NCI-H1436 treated with DMSO at 0.1 percent for 48 hours (cell line): ENCODE measurements at regions not wholly inside any gene's neighbourhood (a gene's known extent, or its start where the extent isn't known, plus 50 kb on each side); places are given as distances from the start of the nearest gene placed in this dataset.
"Not testable (repeated sequence)": the region's sequence is repeated elsewhere in the genome, so short reads cannot be mapped to it uniquely, and the experiment has no call there.

Experiments
- DNase-seq: peaks from one replicate; lab custom pipeline; 2025; lab: John Stamatoyannopoulos, UW

GRCh38 chr15:36177590-36178302 is 401.7 kb upstream of the CDIN1 start:
- no peak for DNase-seq

DNA sequence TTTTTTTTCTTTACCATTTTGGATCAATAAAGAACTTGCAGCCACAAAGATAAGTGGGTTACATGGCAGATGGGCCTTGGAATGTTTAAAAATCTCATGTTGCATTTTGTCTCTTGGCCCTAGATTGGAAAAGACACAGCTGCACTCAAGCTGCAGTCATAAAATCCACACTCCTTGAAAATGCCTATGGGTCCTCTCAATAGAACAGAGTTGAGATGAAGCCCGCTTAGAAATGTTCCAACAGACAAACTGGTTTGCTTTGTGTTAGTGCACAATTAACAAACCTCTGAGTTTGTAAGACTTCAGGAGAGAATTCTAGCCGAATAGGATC is 401.2 kb upstream of the CDIN1 start:
- DNase-seq = no peak

- no peak for DNase-seq
These were observed 396.2 kb upstream of the CDIN1 start for GRCh38 chr15:36183201-36183600.

- no peak for DNase-seq
These were observed 394.0 kb upstream of the CDIN1 start for GRCh38 chr15:36185438-36185837.

DNA sequence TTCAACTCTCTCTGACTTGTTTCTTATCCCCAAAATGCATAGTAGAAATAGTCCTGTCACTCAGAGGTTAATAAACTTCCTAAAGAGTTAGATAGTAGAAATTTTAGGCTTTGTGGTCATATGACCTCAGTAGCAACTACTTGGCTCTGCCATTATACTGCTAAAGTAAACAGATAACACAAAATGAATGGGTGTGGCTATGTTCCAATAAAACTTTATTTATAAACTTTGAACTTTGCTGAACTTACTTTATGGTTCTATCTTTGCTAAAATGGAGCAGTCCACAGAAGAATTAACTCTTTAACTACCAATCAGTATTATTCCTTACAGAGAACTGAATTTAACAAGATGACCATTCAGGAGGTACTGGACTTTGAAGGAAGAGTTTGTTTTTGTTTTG is 393.6 kb upstream of the CDIN1 start:
- no peak for DNase-seq

- no peak for DNase-seq
These were observed 393.1 kb upstream of the CDIN1 start for GRCh38 chr15:36186376-36186775.

GRCh38 chr15:36191459-36191858 is 388.0 kb upstream of the CDIN1 start:
- no peak for DNase-seq

DNA sequence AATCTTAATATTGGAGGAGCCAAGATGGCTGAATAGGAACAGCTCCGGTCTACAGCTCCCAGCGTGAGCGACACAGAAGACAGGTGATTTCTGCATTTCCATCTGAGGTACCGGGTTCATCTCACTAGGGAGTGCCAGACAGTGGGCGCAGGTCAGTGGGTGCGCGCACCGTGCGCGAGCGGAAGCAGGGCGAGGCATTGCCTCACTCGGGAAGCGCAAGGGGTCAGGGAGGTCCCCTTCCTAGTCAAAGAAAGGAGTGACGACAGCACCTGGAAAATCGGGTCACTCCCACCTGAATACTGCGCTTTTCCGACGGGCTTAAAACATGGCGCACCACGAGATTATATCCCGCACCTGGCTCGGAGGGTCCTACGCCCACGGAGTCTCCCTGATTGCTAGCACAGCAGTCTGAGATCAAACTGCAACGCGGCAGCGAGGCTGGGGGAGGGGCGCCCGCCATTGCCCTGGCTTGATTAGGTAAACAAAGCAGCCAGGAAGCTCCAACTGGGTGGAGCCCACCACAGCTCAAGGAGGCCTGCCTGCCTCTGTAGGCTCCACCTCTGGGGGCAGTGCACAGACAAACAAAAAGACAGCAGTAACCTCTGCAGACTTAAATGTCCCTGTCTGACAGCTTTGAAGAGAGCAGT is 383.9 kb upstream of the CDIN1 start:
- not testable (repeated sequence) for DNase-seq

DNA sequence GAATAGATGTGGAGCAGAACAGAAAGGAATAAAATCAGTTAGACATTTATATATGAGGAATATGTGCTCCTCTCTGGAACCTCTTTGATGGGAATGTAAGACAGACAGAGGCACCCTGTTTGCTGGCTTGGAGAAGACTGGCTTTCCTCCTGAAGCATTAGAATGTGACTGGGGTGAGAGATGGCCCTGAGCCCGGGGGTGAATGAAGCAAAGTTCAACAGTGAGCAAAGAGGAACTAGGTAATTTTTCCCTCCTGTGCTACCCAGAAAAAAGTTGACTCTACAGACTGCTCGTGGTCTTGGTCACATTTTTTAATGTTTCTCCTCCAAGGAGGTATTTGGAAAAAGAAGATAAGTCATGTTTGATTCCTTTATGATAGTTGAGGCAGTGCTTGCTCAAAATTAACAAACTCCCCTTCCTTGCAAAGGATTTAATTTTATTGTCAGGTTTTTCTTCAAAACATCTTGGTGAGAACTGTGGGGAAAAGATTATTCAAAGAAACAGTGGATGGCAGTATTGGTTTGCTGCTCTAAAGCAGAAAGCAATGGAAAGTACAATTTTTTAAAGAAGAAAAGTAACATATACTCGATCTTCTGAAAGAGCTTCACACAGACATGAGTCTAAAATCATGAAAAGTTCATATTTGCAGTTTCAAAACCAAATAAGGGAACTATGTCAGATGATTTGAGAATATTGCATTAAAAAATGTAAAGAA is 370.4 kb upstream of the CDIN1 start:
- DNase-seq = no peak

DNA sequence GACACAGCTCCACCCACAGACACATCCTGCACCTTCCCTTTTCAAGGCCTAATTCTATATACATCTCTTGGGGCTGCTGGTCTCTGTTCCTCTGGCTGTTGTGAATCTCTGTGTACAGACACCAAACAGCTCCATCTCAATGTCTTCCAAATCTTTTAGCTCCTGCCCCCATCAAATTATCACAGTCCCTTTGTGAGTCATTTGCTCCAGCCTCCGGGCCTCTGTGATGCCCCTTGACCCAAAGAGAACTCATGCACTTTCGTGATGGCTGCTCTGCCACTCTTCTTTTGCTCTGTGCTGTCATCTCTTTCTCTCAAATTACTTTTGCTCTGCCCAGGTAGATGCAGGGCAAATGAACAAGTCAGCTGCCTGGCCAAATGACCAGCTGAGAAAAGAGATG is 369.0 kb upstream of the CDIN1 start:
- DNase-seq = no peak

DNA sequence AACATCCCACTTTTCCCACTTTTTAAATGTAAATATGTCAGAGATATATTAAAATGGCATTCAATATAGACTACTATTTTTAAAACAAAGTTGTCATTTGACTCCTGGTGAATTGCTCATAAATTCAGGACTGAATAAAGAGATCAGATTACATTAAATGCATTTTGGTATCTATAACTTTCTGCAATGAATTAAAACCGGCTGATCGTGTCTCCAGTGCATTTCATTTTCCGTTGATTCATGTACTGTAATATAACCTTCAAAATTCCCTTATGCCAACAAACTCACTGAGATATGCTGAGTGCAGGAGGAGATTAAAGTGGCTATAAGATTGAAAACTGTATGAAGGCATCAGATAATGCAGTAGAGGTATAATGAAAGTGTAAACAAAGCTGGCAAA is 361.1 kb upstream of the CDIN1 start:
- DNase-seq = no peak

- DNase-seq = no peak
These were observed 360.4 kb upstream of the CDIN1 start for GRCh38 chr15:36218991-36219390.

- DNase-seq = no peak
These were observed 357.4 kb upstream of the CDIN1 start for GRCh38 chr15:36221992-36222391.

DNA sequence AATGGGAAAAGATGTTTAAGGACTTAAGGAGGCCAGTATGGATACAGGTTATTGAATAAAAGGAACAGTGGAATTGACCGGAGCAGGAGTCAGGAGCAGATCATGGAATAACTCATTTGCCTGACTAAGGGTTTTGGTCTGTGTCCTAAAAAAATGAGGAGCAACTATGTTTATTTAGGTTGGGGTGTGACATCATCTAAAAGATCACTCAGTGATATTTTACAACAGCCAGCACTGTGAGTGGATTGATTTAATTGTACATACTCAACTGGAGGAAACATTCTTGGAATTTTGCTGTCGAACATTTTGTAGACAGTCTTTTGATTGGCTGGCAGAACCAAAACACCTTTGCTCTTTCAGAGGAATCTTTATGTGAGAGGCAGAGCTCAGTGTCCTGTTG is 348.6 kb upstream of the CDIN1 start:
- no peak for DNase-seq

DNA sequence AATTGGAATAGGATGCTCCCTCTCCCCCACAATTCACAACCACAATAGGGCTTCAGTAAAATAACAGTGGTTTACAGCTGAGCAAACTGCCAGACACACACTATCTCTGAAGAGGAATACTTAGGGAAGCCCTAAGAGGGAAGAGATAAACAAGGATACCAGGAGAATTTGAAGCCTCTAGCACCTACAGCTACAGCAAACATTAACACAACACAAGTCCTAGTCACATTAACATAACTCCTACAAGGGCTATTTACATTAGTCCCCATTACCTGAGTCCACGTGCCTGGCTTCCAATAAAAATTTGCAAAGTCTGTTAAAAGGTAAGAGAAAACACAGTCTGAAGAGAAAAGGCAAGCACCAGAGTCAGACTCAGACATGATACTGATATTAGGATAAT is 346.9 kb upstream of the CDIN1 start:
- DNase-seq = no peak

DNA sequence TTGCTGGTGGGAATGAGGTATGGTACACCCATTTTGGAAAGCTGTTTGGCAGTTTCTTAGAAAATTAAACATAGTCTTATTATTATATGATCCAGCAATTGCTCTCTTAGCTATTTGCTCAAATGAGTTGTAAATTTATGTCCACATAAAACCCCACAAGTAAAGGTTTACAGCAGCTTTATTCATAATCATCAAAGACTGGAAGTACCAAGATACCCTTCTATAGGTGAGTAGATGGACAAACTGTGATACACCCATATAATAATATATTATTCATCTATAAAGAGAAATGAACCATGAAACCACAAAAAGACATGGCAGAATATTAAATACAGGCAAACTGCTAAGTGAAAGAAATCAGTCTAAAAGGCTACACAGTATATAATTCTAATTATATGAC is 344.7 kb upstream of the CDIN1 start:
- no peak for DNase-seq

DNA sequence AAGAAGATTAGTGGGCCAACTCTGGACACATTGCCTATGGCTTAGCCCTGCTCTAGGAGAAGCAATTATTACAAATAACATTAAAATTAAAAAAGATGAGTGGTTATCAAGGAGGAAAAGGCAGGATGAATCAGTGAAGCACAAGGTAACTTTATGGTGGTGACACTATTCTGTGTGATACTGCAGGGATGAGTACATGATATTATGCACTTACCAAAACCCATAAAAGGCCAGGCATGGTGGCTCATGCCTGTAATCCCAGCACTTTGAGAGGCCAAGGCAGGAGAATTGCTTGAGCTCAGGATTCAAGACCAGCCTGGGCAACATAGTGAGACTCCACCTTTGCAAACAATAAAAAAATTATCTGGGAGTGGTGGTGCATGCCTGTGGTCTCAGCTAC is 344.3 kb upstream of the CDIN1 start:
- no peak for DNase-seq

GRCh38 chr15:36239509-36239908 is 339.9 kb upstream of the CDIN1 start:
- DNase-seq = no peak

GRCh38 chr15:36251450-36251849 is 328.0 kb upstream of the CDIN1 start:
- no peak for DNase-seq

DNA sequence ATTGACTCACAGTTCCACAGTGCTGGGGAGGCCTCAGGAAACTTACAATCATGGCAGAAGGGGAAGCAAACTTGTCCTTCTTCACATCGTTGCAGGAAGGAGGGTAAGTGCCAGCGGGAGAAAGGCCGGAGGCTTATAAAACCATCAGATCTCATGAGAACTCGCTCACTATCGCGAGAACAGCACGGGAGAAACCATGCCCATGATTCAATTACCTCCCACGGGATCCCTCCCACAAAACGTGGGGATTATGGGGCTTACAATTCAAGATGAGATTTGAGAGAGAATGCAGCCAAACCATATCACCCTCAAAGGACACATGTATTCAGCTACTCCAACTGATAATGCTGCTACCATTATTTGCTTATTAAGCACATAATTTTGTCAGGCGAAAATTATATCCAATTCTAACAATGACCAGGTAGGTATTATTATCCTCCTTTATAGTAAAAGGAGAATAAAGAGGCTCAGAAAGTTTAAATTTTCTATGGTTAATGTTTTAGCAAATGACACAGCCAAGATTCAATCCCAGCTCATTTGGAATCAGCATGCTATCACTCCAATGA is 327.2 kb upstream of the CDIN1 start:
- DNase-seq = no peak

DNA sequence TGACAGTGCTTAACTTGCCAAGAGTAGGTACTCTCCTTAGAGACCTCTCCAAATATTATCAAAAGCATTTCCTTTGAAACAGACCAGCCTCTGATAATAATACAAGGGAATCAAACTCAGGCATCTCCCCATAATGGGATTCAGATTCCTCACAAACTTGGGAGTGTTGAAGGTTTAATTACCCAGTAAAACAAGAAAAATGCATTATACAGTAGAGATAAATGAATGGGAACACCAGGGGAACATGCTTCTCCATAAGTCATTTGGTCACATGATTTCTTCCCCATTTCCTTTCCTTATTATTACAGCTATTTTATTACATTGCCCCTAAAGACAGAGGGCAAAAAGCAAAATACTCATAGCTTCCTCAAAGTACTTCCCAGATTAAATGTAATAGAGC is 325.0 kb upstream of the CDIN1 start:
- no peak for DNase-seq

DNA sequence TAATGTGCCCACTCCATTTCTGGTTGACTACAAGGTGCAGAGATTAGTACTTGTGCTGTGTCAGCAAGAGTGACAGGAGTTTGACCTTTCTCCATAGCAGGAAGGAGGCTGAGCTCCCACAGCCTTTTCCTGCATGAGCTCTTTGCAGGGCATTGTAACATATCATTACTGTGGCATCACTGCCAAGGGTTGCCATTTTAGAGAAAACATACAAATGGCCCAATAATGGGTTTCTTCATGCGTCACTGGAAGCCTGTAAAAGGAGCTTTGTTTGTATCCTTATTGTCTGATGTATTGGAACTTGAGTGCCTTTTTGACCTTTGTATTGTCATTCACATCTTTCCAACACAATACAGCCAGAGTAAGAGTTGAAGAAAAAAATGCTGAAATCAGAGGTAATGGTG is 323.0 kb upstream of the CDIN1 start:
- DNase-seq = no peak

DNA sequence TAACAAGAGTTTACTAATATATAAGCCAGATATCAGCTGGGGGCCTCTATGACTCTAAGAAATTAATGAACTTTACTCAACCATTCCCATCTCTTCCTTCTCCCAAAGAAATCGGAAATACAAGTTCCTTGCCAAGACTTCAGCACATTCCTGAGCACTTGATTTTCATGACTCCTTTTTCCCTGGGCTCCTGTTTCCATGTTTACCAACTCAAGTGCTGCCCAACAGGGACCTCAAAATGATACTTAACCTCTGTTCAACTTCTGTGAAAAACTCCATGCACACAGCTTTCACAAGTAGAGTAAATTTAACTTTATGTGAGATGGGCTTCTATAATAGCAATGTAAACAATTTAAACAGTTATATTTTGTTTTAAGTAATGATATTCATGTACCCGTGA is 315.8 kb upstream of the CDIN1 start:
- no peak for DNase-seq
